GM04503 (cell line): ENCODE measurements at regions not wholly inside any gene's neighbourhood (a gene's known extent, or its start where the extent isn't known, plus 50 kb on each side); places are given as distances from the start of the nearest gene placed in this dataset.
"Not testable (repeated sequence)": the region's sequence is repeated elsewhere in the genome, so short reads cannot be mapped to it uniquely, and the experiment has no call there.

Experiments used
- DNase-seq: peaks from one replicate; pipeline ENCODE4 v3.0.0-alpha.2; 2012; ENCODE audit warnings: low read depth

DNA sequence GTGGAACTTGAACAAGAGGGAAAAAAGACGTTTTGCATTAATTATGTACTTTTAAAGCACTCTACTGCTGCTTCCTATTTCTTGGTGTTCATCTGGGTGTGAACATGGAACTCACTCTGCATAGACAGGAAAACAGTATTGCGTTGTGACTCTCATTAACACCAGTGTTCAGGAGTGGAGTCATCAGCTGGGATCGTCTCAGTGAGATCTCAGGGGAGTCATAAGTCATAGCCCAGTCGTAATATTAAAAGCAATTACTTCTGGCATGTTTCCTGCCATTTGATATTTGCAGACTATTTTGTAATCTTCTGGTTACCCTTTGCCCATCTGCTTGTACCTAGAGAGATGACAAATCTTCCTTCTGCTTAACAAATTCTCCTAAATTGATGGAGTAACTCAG lies 462.0 kb upstream of the ATP11B start:
- no peak for DNase-seq

- DNase-seq: no peak
These were observed 451.1 kb upstream of the ATP11B start for GRCh38 chr3:182342252-182342651.

DNA sequence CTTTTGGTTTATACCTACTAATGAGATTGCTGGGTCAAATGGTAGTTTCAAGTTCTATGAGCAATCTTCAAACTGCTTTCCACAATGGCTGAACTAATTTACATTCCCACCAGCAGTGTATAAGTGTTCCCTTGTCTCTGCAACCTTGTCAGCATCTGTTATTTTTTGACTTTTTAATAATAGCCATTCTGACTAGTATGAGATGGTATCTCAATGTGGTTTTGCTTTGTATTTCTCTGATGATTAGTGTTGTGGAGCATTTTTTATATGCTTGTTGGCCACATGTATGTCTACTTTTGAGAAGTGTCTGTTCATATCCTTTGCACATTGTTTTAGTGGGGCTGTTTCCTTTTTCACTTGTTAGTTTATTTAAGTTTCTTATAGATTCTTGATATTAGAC lies 449.3 kb upstream of the ATP11B start:
- not testable (repeated sequence) for DNase-seq

DNA sequence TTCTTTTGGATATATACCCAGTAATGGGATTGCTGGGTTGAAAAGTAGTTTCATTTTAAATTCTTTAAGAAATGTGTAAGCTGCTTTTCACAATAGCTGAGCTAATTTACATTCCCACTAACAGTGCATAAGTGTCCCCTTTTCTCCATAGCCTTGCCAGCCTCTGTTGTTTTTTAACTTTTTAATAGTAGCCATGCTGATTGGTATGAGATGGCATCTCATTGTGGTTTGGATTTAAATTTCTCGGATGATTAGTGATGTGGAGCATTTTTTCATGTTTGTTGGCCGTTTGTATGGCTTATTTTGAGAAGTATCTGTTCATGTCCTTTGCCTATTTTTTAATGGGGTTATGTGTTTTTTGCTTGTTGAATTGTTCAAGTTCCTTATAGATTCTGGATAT lies 444.3 kb upstream of the ATP11B start:
- DNase-seq: no peak

- DNase-seq: no peak
These were observed 443.3 kb upstream of the ATP11B start for GRCh38 chr3:182349951-182350517.

- DNase-seq: no peak
These were observed 435.4 kb upstream of the ATP11B start for GRCh38 chr3:182357928-182358327.

DNA sequence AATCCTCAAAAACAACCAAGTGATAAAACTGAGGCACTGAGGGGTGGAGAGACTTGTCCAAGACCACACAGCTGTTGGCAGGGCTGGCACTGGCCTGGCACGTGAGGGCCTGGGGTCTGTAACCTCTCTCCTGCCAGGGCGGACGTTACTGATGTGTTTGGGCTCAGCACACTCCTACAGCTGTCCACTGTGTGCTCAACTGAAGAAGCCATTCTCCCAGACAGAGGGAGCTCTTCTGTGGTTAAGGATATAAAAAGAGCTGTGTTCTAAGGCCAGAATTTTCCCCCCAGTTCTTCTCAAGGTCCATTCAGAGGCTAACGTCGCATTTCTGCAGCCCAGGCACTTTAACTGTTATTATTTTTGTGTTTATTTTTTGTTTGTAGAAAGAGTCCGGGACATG lies 429.0 kb upstream of the ATP11B start:
- no peak for DNase-seq

DNA sequence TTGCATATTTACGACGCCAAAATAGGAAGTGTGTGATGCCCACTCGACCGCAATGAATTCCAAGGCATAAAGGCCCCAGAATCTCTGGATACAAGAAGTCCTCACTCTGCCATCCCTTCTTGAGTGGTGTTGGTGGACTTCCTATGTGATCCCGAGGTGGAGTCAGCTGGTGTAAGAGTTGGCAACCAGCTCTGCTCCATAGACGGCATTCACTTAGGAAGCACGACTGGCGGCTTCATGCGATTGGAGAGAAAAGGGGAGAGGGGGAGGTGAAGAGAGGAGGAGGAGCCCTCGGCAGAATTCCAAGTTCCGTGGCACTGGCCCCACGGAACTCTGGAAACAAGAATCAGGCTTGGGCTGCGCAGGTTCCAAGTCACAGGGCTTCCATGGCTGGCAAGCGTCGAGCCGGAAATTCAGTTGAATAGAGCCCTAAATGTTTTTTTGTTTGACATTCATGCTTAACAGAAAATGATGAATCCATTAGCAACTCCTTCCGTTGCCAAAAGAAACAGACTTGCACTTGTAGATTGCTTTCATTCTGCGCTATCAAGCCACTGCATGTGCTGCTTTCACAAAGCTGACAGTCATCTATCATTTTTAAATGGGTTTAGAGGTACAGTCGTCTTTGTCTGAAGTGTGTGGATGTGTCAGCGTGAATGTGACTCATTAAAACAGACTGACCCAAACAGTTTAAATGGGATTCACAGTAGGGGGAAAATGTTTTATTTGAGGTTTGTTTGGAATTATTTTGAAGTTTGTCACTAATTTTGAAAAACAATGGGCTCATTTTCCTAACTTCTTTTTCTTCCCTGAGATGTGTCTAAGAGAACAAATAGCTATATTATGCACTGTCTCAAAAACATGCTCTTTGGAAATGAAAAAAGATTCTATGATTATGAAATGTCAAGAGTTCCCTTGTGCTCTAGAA lies 428.3 kb upstream of the ATP11B start:
- no peak for DNase-seq

- no peak for DNase-seq
These were observed 426.6 kb upstream of the ATP11B start for GRCh38 chr3:182366746-182367145.

- no peak for DNase-seq
These were observed 423.4 kb upstream of the ATP11B start for GRCh38 chr3:182369861-182370260.

DNA sequence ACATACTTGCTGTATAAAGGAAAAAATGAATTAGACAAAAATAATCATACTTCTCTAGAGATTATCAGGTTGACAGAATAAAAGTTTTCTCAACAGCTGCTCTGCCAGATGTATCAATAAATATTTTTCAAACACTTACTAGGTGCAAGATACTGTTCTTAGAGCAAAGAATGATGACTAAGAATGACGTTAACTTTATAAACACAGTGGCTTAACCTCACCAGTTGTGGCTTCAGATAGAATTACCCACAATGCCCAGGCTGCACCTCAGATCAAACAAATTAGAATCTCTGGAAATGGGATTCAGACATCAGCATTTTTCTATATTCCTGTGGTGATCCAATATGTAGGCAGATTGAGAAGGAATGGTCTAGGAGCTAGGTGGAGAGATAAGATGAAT lies 422.4 kb upstream of the ATP11B start:
- DNase-seq: no peak

DNA sequence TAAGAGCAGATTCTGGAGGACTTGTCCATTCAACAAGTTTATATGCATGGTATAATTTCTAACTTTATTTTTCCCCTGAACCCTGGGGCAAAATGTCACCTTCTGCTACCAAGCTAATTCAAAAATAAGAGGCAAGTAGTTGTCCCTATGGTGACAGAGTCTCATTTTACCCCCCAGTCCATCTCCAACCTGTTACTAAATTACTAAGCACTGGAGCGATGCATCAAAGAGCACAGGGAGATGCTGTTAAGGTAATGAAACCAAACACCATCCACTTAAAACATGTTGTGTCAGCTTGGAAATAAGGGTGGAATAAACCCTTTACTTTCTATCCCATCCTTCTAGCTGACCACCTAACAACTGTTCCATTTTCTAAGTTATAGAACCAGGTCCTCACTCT lies 417.4 kb upstream of the ATP11B start:
- DNase-seq: no peak

DNA sequence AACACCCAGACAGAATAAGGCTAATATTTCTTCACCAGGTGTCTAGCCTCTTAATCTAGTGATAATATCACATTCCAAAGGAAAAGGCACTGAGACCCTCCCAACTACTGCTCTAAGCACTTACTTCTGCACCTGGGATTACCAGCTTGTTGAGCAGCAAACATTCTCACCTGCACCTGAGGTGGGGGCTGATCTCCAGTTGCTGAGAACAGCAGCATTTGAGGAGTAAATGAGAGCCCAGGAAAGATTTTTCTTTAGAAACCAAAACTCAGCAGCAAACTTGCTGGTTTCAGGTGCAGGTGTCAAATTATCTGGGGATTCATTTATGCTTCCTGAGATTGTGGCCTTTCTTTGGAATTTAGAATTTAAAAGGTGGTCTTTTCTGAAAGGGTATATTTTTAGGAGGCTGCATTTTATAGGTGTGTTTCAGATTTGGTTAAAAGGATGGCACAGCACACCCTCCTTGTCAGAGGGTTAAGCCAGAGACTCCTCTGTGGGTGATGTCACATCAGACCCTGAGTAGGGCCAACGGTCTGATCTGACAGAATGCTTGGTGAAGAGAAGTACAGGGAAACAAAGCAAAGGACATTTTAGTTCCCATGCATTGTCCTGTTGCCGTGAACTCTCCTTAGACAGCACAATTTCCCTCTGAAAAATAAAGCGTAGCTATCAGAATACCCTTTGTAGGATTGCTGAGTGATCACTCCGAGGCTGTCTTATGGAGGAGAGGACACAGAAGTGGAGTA lies 411.0 kb upstream of the ATP11B start:
- no peak for DNase-seq

DNA sequence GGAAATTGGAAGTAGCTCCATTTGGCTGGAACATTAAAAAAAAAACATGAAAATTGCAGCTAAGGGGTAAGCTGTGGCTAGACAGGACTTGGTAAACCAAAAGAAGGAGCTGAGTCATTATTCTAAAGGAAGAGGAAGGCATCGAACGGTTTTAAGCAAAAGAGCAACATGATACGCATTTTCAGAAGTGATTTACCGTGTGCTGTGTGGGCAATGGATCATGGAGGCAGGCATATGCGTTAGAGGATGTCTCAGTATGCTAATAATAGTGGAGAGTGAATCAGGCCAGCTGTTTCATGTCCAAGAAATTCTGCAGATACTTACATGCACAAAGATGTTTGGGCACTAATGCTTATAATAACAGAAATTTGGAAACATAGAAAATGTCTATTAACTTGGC lies 409.1 kb upstream of the ATP11B start:
- no peak for DNase-seq

- DNase-seq: no peak
These were observed 407.9 kb upstream of the ATP11B start for GRCh38 chr3:182385356-182385755.

DNA sequence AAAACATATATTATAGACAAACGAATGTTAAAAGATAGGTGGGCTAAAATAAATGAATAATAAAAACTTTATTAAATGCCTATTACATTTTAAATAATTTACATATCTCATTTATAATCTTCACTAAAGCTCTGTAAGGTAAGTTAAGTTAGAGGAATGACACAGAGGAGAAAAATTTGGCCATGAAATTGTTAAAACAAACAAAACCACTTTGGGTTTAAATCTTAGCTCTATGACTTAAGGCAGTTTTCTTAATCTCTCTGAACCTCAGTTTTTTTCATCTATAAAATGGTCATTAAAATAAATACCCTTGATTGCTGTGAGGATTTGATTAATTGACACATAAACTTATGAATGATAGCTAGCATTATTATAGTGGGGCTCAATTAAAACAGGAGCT lies 404.8 kb upstream of the ATP11B start:
- DNase-seq: no peak

GRCh38 chr3:182389071-182389815 lies 404.1 kb upstream of the ATP11B start:
- no peak for DNase-seq

DNA sequence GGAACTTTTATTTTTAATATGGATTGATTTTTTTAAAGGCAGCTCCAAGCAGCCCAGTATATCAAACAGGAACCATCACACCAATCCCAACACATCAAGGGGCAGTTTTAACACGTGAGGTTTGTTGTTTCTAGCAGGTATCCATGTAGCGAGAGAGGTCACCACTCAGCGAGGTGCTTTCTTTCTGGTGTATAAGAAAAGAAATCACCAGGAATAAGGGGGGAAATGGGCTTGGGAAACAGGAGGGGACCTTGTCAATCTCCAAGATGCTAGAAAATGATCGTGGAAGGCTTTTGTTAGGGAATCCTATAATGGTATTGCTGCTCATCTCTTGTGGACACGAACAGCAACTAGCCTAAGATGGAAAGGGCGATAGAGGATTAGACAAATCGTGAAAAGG lies 402.9 kb upstream of the ATP11B start:
- DNase-seq: no peak

- DNase-seq: no peak
These were observed 400.9 kb upstream of the ATP11B start for GRCh38 chr3:182392182-182392937.

- no peak for DNase-seq
These were observed 400.2 kb upstream of the ATP11B start for GRCh38 chr3:182393151-182393550.

- DNase-seq: no peak
These were observed 399.4 kb upstream of the ATP11B start for GRCh38 chr3:182393830-182394367.
